HepG2 (cell line): ENCODE measurements at regions not wholly inside any gene's neighbourhood (a gene's known extent, or its start where the extent isn't known, plus 50 kb on each side); places are given as distances from the start of the nearest gene placed in this dataset.

Experiments used
- CTCF ChIP-seq: sonication (generic); formaldehyde crosslinking; IDR thresholded peaks from 2 replicates; pipeline ENCODE4 v1.5.0; 2020; ENCODE audit warnings: mild to moderate bottlenecking, missing genetic modification reagents, moderate library complexity
- EZH2 ChIP-seq: conservative IDR thresholded peaks from 2 replicates; pipeline ENCODE4 v1.6.1; 2012; ENCODE audit warnings: mild to moderate bottlenecking, low read depth, low read length, moderate library complexity
- FOXA1 ChIP-seq, 2 experiments: fragments of 450-650 bp in 1 of 2; sonication (generic) in 1 of 2; formaldehyde crosslinking in 1 of 2; IDR thresholded peaks; 2 replicates each; pipeline versions ENCODE4 v1.4.0 to v1.6.1; 2016 to 2020; ENCODE audit warnings: missing genetic modification reagents in 1 of 2
- JDP2 ChIP-seq: sonication (generic); formaldehyde crosslinking; IDR thresholded peaks from 2 replicates; pipeline ENCODE4 v1.8.1; 2022; ENCODE audit warnings: missing genetic modification reagents, borderline replicate concordance
- JUN ChIP-seq: sonication (generic); formaldehyde crosslinking; IDR thresholded peaks from 2 replicates; pipeline ENCODE4 v1.4.0; 2020; ENCODE audit warnings: mild to moderate bottlenecking, missing genetic modification reagents
- USF2 ChIP-seq, 2 experiments: sonication (generic) in 1 of 2; formaldehyde crosslinking in 1 of 2; IDR thresholded peaks; 2 replicates each; pipeline versions ENCODE4 v1.5.1 to v1.6.1; 2011 to 2020; ENCODE audit warnings: borderline replicate concordance in 1 of 2, low read depth in 1 of 2, low read length in 1 of 2, mild to moderate bottlenecking in 1 of 2, missing genetic modification reagents in 1 of 2, moderate library complexity in 1 of 2
- ZBTB21 ChIP-seq: sonication (generic); formaldehyde crosslinking; IDR thresholded peaks from 2 replicates; pipeline ENCODE4 v1.4.0; 2020; ENCODE audit warnings: missing genetic modification reagents
- ZFP41 ChIP-seq: sonication (generic); formaldehyde crosslinking; IDR thresholded peaks from 2 replicates; pipeline ENCODE4 v1.4.0; 2020; ENCODE audit warnings: mild to moderate bottlenecking, missing genetic modification reagents, borderline replicate concordance

GRCh38 chr3:76293856-76294255 lies 508.5 kb upstream of the ZNF717 start:
- no peak for TF ChIP-seq USF2 (IDR thresholded peaks at IDR 0.05; ENCODE audit: low read depth, low read length)
- no peak for TF ChIP-seq USF2 (CRISPR knock-in tag; IDR thresholded peaks at IDR 0.05; ENCODE audit: borderline replicate concordance)
- TF ChIP-seq EZH2: no peak
- TF ChIP-seq ZBTB21 (CRISPR knock-in tag): no peak
- TF ChIP-seq JUN (CRISPR knock-in tag): no peak
- no peak for TF ChIP-seq JDP2
- TF ChIP-seq CTCF (CRISPR knock-in tag): no peak
- no peak for TF ChIP-seq ZFP41 (CRISPR knock-in tag)
- no peak for TF ChIP-seq FOXA1 (IDR thresholded peaks at IDR 0.05)
- TF ChIP-seq FOXA1 (CRISPR knock-in tag; IDR thresholded peaks at IDR 0.05): no peak
